ENCODE measurements at regions not wholly inside any gene's neighbourhood (a gene's known extent, or its start where the extent isn't known, plus 50 kb on each side); places are given as distances from the start of the nearest gene placed in this dataset. TPM values are rescaled to one million over a fixed set of nuclear protein-coding genes. Genes with fewer than 3 reads are reported as not detected.

Small RNA genes lying in the stretch of these regions (microRNA-seq; reads per million reads assigned to microRNA genes)
- not detected for gene MIR6134 (ENCODE audit: borderline number of aligned reads)

All from WTC11 (cell line).